SK-N-MC (cell line): ENCODE measurements at regions not wholly inside any gene's neighbourhood (a gene's known extent, or its start where the extent isn't known, plus 50 kb on each side); places are given as distances from the start of the nearest gene placed in this dataset.

Experiments
- EZH2 ChIP-seq: fragments of 200-600 bp; sonication (generic); IDR thresholded peaks from one replicate; pipeline ENCODE4 v1.6.1; 2017; ENCODE audit warnings: antibody characterized with exemption
- FOXP2 ChIP-seq: optimal IDR thresholded peaks from 2 replicates; pipeline ENCODE3; 2011; ENCODE audit warnings: mild to moderate bottlenecking, moderate library complexity; ENCODE audit not compliant: insufficient read depth; ENCODE audit errors: extremely low read length, control extremely low read depth
- POLR2AphosphoS5 ChIP-seq: IDR thresholded peaks from 2 replicates; pipeline ENCODE4 v1.6.1; 2012; ENCODE audit warnings: mild to moderate bottlenecking, low read depth, low read length, borderline replicate concordance

GRCh38 chr1:38561110-38561509, 298.5 kb downstream of the RRAGC start:
- TF ChIP-seq EZH2 (no peak), FOXP2 (no peak), POLR2AphosphoS5 (no peak)
